GM12873 (cell line): ENCODE measurements at regions not wholly inside any gene's neighbourhood (a gene's known extent, or its start where the extent isn't known, plus 50 kb on each side); places are given as distances from the start of the nearest gene placed in this dataset.

Experiments
- TF ChIP-seq, protein P1 (sequence below): IDR thresholded peaks from 2 replicates; pipeline ENCODE4 v1.5.1; 2012; ENCODE audit warnings: low read depth, mild to moderate bottlenecking, moderate library complexity, low read length, control low read depth; ENCODE audit not compliant: insufficient read depth; ENCODE audit errors: missing control alignments

DNA sequence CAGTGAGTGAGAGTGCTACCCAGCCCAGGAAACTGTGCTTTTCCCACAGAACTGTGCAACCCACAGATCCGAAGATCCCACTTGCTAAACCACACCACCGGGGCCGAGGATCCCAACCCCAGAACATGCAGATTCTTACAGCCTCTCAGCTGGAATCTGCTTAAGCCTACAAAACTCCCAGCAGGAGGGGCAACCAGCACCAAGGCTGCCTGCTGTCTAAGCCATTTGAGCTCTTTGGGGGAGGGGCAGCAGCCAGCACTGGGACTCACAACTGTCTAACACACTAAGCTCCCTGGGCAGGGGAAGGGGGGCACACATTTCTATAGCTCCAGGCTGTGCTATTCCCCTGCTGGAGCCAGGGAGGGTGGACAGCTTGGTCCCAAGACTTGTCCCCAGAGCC lies 529.9 kb downstream of the XPNPEP1 start:
- TF ChIP-seq, protein P1, sequence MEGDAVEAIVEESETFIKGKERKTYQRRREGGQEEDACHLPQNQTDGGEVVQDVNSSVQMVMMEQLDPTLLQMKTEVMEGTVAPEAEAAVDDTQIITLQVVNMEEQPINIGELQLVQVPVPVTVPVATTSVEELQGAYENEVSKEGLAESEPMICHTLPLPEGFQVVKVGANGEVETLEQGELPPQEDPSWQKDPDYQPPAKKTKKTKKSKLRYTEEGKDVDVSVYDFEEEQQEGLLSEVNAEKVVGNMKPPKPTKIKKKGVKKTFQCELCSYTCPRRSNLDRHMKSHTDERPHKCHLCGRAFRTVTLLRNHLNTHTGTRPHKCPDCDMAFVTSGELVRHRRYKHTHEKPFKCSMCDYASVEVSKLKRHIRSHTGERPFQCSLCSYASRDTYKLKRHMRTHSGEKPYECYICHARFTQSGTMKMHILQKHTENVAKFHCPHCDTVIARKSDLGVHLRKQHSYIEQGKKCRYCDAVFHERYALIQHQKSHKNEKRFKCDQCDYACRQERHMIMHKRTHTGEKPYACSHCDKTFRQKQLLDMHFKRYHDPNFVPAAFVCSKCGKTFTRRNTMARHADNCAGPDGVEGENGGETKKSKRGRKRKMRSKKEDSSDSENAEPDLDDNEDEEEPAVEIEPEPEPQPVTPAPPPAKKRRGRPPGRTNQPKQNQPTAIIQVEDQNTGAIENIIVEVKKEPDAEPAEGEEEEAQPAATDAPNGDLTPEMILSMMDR: no peak

DNA sequence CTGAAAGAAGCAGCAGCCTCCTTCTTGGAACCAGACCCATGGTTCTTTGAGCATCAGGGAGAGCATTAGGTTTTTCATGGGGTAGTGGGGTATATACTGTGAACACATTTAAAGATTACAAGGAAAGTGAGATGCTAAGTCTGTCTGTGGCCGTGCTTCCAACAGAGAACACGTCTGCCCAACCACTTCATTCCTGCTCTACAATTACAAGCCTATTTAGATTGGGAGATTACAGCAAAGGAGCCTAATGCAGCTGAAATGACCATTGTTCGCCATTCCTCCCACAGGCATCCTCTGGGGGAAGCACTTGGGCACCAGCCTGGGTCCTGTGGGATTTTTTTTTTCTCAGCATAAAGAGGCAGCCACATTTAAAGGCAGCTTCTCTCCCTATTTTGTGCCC lies 536.4 kb downstream of the XPNPEP1 start:
- TF ChIP-seq, protein P1: no peak

DNA sequence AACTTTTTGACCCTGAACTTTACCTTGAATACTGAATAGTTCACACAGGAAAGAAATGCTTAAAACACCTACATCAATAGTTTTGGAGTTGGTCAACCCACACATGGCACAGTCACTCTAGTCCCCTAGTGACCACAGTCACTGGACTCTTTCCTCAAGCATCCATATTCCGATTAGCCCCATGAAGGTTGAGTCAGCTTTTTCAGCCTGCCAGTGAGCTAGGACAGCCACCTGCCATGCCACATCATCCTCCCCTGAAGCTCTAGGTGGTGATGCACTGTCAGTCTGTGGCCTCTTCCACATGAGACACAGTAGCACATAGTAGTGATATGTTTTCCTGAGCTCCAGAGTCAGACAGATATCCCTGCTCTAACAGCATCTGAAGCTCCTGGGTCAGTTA lies 537.2 kb downstream of the XPNPEP1 start:
- TF ChIP-seq, protein P1: no peak

DNA sequence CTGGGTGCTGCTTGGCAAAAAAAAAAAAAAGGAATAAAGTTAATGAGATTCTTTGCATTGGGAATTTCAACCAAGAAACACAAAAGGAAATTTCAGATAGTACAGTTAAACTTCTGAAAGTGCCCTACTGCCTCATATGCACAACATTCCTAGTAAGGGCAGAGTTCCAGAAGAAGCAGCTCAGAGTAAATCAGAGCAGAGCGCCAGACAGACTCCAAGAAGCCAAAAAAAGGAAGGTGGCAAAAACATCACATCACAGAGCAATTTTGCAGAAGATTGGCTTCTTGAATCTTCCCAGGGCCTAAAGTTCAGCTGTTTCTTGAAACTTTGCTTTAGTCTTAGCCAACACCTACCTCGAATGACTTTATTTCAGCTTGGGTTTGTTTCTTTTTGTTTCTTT lies 544.1 kb downstream of the XPNPEP1 start:
- TF ChIP-seq, protein P1: no peak

DNA sequence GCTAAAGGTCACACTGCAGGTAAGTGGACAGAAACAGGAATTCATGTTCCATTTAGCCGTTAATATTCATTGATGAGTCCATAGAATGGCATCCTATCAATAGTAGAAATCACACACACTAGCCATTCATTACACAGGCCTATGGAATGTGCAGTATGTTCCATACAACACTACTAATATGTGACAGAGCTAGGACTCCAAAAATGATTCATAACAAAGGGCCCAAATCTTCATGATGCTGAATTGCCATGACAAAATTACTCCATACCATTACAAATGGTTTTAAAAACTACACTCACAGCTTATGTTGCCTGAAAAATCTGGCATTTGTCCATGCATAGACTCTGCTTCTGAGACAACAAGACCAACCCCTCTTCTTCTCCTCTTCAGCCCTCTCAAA lies 549.1 kb downstream of the XPNPEP1 start:
- TF ChIP-seq, protein P1: no peak

DNA sequence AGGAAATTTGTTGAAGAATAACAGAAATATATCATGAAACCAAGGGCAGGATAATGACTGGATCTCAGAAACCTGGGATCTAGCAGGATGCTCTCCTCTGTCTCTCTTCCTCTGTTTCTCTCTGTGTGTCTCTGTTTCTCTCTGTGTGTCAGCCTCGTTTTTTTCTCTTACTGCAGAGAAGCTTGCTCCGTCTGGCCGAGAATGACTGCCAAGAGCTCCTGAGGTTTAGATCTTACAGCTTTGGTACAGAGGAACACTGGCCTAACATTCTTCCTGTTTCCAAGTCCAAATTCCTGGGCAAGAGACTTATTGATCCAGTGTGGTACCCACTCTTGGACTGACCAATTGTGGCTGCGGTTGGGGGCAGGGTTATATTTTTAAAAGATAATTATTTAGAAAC lies 564.0 kb downstream of the XPNPEP1 start:
- TF ChIP-seq, protein P1: no peak

DNA sequence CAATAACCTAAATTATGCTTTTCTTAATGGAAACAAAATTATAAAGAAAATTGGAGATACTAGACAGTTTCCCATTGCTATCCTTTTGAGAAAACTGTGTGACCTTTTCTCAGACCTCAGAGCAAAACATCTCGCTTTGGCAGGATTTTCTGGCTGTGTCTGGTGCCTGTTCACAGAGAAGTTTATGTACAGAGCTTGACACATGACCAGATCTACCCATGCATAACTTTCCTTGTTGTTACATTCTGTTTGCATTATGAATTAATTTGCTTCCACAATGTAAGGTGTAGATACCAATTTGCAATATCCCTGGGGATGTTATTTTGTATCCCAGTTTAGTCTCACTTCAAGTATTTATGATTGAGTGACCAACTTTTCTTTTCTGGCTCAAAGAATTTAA lies 565.0 kb downstream of the XPNPEP1 start:
- TF ChIP-seq, protein P1: no peak
